Astrocyte of the cerebellum (primary cell): ENCODE measurements at regions not wholly inside any gene's neighbourhood (a gene's known extent, or its start where the extent isn't known, plus 50 kb on each side); places are given as distances from the start of the nearest gene placed in this dataset.

Experiments used
- DNase-seq: peaks from one replicate; pipeline ENCODE4 v3.0.0-alpha.2; 2011; ENCODE audit warnings: low read depth
- H3K4me3 ChIP-seq: 2 replicates; pipeline ENCODE4 v1.5.1; 2011; ENCODE audit warnings: mild to moderate bottlenecking, low read depth, low read length, moderate library complexity
- CTCF ChIP-seq: IDR thresholded peaks from 2 replicates; pipeline ENCODE4 v1.5.1; 2012; ENCODE audit warnings: low read length, low read depth, moderate library complexity, mild to moderate bottlenecking; ENCODE audit errors: missing control alignments
- in situ Hi-C: cut with HindIII; loops from 2 replicates; pipeline ENCODE4 v1.10.0; 2017; ENCODE audit warnings: low sequenced_read_pairs

GRCh38 chr21:19922122-19922521 lies 1076.1 kb upstream of the NCAM2 start:
- no peak for TF ChIP-seq CTCF
- in situ Hi-C loops: no loop called here
- no peak for DNase-seq
- H3K4me3 ChIP-seq: no peak overlapping the region

- no peak for DNase-seq
- in situ Hi-C loops: no loop called here
- H3K4me3 ChIP-seq: no peak overlapping the region
- no peak for TF ChIP-seq CTCF
These were observed 1062.7 kb upstream of the NCAM2 start for GRCh38 chr21:19935467-19935866.

GRCh38 chr21:19937619-19938018 lies 1060.6 kb upstream of the NCAM2 start:
- no peak for TF ChIP-seq CTCF
- no peak overlapping the region for H3K4me3 ChIP-seq
- DNase-seq: no peak
- in situ Hi-C loops: no loop called here

GRCh38 chr21:19941626-19942025 lies 1056.6 kb upstream of the NCAM2 start:
- DNase-seq: no peak
- H3K4me3 ChIP-seq: no peak overlapping the region
- in situ Hi-C loops: no loop called here

GRCh38 chr21:19950347-19950746 lies 1047.9 kb upstream of the NCAM2 start:
- TF ChIP-seq CTCF: no peak
- in situ Hi-C loops: no loop called here
- no peak for DNase-seq
- H3K4me3 ChIP-seq: no peak overlapping the region

More at GRCh38 chr21:19941626-19942025, 1056.6 kb upstream of the NCAM2 start:
- TF ChIP-seq CTCF: no peak

GRCh38 chr21:19969156-19969555 lies 1029.1 kb upstream of the NCAM2 start:
- DNase-seq: no peak
- TF ChIP-seq CTCF: no peak
- H3K4me3 ChIP-seq: no peak overlapping the region
- in situ Hi-C loops: no loop called here

- TF ChIP-seq CTCF: no peak
- DNase-seq: no peak
- in situ Hi-C loops: no loop called here
- H3K4me3 ChIP-seq: no peak overlapping the region
These were observed 1016.3 kb upstream of the NCAM2 start for GRCh38 chr21:19981938-19982337.
